H9 (cell line): ENCODE measurements at regions not wholly inside any gene's neighbourhood (a gene's known extent, or its start where the extent isn't known, plus 50 kb on each side); places are given as distances from the start of the nearest gene placed in this dataset.

Experiments
- DNase-seq: peaks from one replicate; pipeline ENCODE4 v3.0.0-alpha.2; 2017
- H2AFZ ChIP-seq: one replicate; pipeline ENCODE4 v1.6.1; 2013; ENCODE audit warnings: mild to moderate bottlenecking, low read length, control low read depth, moderate library complexity
- H2AK5ac ChIP-seq: 2 replicates; pipeline ENCODE4 v1.6.1; 2013; ENCODE audit warnings: low read length, control low read depth, mixed read lengths; ENCODE audit not compliant: insufficient read length
- H2BK120ac ChIP-seq: one replicate; pipeline ENCODE4 v1.6.1; 2013; ENCODE audit warnings: low read depth, mild to moderate bottlenecking, low read length, control low read depth, inconsistent platforms; ENCODE audit not compliant: poor library complexity, severe bottlenecking
- H2BK12ac ChIP-seq: 2 replicates; pipeline ENCODE4 v1.6.1; 2013; ENCODE audit warnings: low read length, control low read depth, mixed read lengths, low read depth; ENCODE audit not compliant: insufficient read length
- H2BK15ac ChIP-seq: 2 replicates; pipeline ENCODE4 v1.6.1; 2013; ENCODE audit warnings: low read depth, low read length, control low read depth
- H2BK20ac ChIP-seq: one replicate; pipeline ENCODE4 v1.6.1; 2013; ENCODE audit warnings: low read depth, mild to moderate bottlenecking, low read length, control low read depth, inconsistent platforms; ENCODE audit not compliant: poor library complexity, severe bottlenecking
- H2BK5ac ChIP-seq: 2 replicates; pipeline ENCODE4 v1.6.1; 2013; ENCODE audit warnings: low read length, control low read depth, mixed read lengths; ENCODE audit not compliant: insufficient read length
- H3K14ac ChIP-seq: 2 replicates; pipeline ENCODE4 v1.6.1; 2013; ENCODE audit warnings: low read length, control low read depth; ENCODE audit not compliant: insufficient read depth
- H3K18ac ChIP-seq: 2 replicates; pipeline ENCODE4 v1.6.1; 2013; ENCODE audit warnings: low read depth, mild to moderate bottlenecking, mixed read lengths, low read length, control low read depth; ENCODE audit not compliant: insufficient read length
- H3K23ac ChIP-seq: 2 replicates; pipeline ENCODE4 v1.6.1; 2013; ENCODE audit warnings: low read length, control low read depth, mixed read lengths, low read depth; ENCODE audit not compliant: insufficient read length
- H3K23me2 ChIP-seq: 2 replicates; pipeline ENCODE4 v1.6.1; 2013; ENCODE audit warnings: low read depth, mild to moderate bottlenecking, mixed read lengths, low read length, control low read depth; ENCODE audit not compliant: insufficient read length, poor library complexity, severe bottlenecking
- H3K27ac ChIP-seq: 2 replicates; pipeline ENCODE4 v1.5.1; 2013; ENCODE audit warnings: low read length, control low read depth, mixed read lengths, low read depth; ENCODE audit not compliant: insufficient read length
- H3K27me3 ChIP-seq: 2 replicates; pipeline ENCODE4 v1.6.1; 2013; ENCODE audit warnings: low read length, control low read depth, inconsistent platforms; ENCODE audit not compliant: insufficient read depth
- H3K4ac ChIP-seq: 2 replicates; pipeline ENCODE4 v1.6.1; 2013; ENCODE audit warnings: low read depth, mild to moderate bottlenecking, control low read depth, inconsistent platforms, low read length, moderate library complexity
- H3K4me1 ChIP-seq: 2 replicates; pipeline ENCODE4 v1.6.1; 2013; ENCODE audit warnings: low read length, control low read depth, inconsistent platforms; ENCODE audit not compliant: insufficient read depth
- H3K4me2 ChIP-seq: 2 replicates; pipeline ENCODE4 v1.6.1; 2013; ENCODE audit warnings: low read length, control low read depth, mixed read lengths; ENCODE audit not compliant: insufficient read length, insufficient read depth
- H3K56ac ChIP-seq: 2 replicates; pipeline ENCODE4 v1.6.1; 2013; ENCODE audit warnings: low read depth, mild to moderate bottlenecking, mixed read lengths, low read length, control low read depth; ENCODE audit not compliant: insufficient read length
- H3K79me1 ChIP-seq: 2 replicates; pipeline ENCODE4 v1.6.1; 2013; ENCODE audit warnings: low read depth, mild to moderate bottlenecking, moderate library complexity, low read length, control low read depth, inconsistent platforms; ENCODE audit not compliant: insufficient read depth, poor library complexity, severe bottlenecking
- H3K79me2 ChIP-seq: 2 replicates; pipeline ENCODE4 v1.6.1; 2013; ENCODE audit warnings: low read length, control low read depth, inconsistent platforms; ENCODE audit not compliant: insufficient read depth
- H3K9ac ChIP-seq: 2 replicates; pipeline ENCODE4 v1.6.1; 2013; ENCODE audit warnings: low read length, control low read depth, mixed read lengths; ENCODE audit not compliant: insufficient read length; ENCODE audit errors: extremely low read depth
- H3K9me3 ChIP-seq: one replicate; pipeline ENCODE4 v1.6.1; 2013; ENCODE audit warnings: low read depth, low read length, inconsistent platforms; ENCODE audit not compliant: control insufficient read depth
- H3T11ph ChIP-seq: one replicate; pipeline ENCODE4 v1.6.1; 2013; ENCODE audit warnings: mild to moderate bottlenecking, low read length, control low read depth, inconsistent platforms
- H4K20me1 ChIP-seq: one replicate; pipeline ENCODE4 v1.6.1; 2013; ENCODE audit not compliant: control insufficient read depth, insufficient read length, insufficient read depth
- H4K5ac ChIP-seq: 2 replicates; pipeline ENCODE4 v1.6.1; 2013; ENCODE audit warnings: low read depth, mild to moderate bottlenecking, mixed read lengths, low read length, control low read depth; ENCODE audit not compliant: insufficient read length
- H4K8ac ChIP-seq: replicated peaks from 2 replicates; pipeline ENCODE4 v1.6.1; 2013; ENCODE audit warnings: low read length, control low read depth, mixed read lengths, low read depth; ENCODE audit not compliant: insufficient read length
- H4K91ac ChIP-seq: 2 replicates; pipeline ENCODE4 v1.6.1; 2013; ENCODE audit warnings: low read depth, mild to moderate bottlenecking, moderate library complexity, mixed read lengths, low read length, control low read depth; ENCODE audit not compliant: insufficient read length
- H3K27ac Mint-ChIP-seq, 3 experiments: 2 replicates in 2 of 3; 3 replicates in 1 of 3; pipeline ENCODE4 v1.8.0; 2020 to 2021; ENCODE audit warnings: mixed read lengths in 3 of 3, mild to moderate bottlenecking in 1 of 3, moderate library complexity in 1 of 3
- H3K27me3 Mint-ChIP-seq: 2 replicates; pipeline ENCODE4 v1.8.0; 2021; ENCODE audit warnings: low read depth, mild to moderate bottlenecking, moderate library complexity, mixed read lengths
- H3K36me3 Mint-ChIP-seq, 3 experiments: 2 replicates in 2 of 3; 3 replicates in 1 of 3; pipeline ENCODE4 v1.8.0; 2020 to 2021; ENCODE audit warnings: low read depth in 3 of 3, mixed read lengths in 3 of 3; ENCODE audit not compliant: insufficient read depth in 1 of 3
- H3K4me1 Mint-ChIP-seq, 2 experiments: 2 replicates each; pipeline ENCODE4 v1.8.0; 2020; ENCODE audit warnings: mixed read lengths in 2 of 2
- H3K4me3 Mint-ChIP-seq, 2 experiments: 2 replicates in 1 of 2; 3 replicates in 1 of 2; pipeline ENCODE4 v1.8.0; 2020 to 2021; ENCODE audit warnings: mild to moderate bottlenecking in 2 of 2, mixed read lengths in 2 of 2, moderate library complexity in 1 of 2
- H3K9me3 Mint-ChIP-seq, 2 experiments: 2 replicates in 1 of 2; 3 replicates in 1 of 2; pipeline ENCODE4 v1.8.0; 2020; ENCODE audit warnings: mild to moderate bottlenecking in 2 of 2, mixed read lengths in 2 of 2, moderate library complexity in 1 of 2
- CTCF ChIP-seq: fragments of 200-600 bp; sonication (generic); conservative IDR thresholded peaks from 3 replicates; pipeline ENCODE4 v1.8.0; 2021; ENCODE audit warnings: antibody characterized with exemption, mild to moderate bottlenecking
- WGBS: extraction: QIAGEN DNeasy Blood & Tissue Kit; methylation state at CpG from one replicate; pipeline ENCODE4 v1.1.7; 2013; ENCODE audit warnings: missing lambda C conversion rate, low lambda C conversion rate, mixed read lengths; ENCODE audit not compliant: insufficient read length; ENCODE audit errors: extremely low coverage; 5-methylcytosine and 5-hydroxymethylcytosine counted together

- H2BK15ac ChIP-seq: no peak overlapping the region
- no peak overlapping the region for H3K14ac ChIP-seq
- H3K9ac ChIP-seq: no peak overlapping the region
- no peak overlapping the region for H3K23ac ChIP-seq
- WGBS: no CpG with 5 or more reads among the region's 5 CpGs
- TF ChIP-seq CTCF: no peak
- H3K18ac ChIP-seq: no peak overlapping the region
- Mint-ChIP-seq H3K36me3 (no peaks in the 10 kb centered on the region), H3K27me3 (no peaks in the 10 kb centered on the region), H3K27ac (no peak overlapping the region; a peak in 2 of 7 replicates), H3K4me3 (peak overlapping the region in 1 of 2 experiments; percentile 30; a peak in 1 of 5 replicates), H3K4me1 (peaks cover 29 to 30% of the 10 kb centered on the region in 2 experiments), H3K9me3 (peaks cover 0 to 2% of the 10 kb centered on the region in 2 experiments; a peak in 1 of 5 replicates)
- H3K79me1 ChIP-seq: no peaks in the 10 kb centered on the region
- no peak overlapping the region for H2AFZ ChIP-seq
- no peak overlapping the region for H4K5ac ChIP-seq
- H3K56ac ChIP-seq: no peak overlapping the region
- H4K20me1 ChIP-seq: no peaks in the 10 kb centered on the region
- H4K91ac ChIP-seq: no peak overlapping the region
- no peak overlapping the region for H2BK20ac ChIP-seq
- no peak overlapping the region for H3K27ac ChIP-seq
- no peaks in the 10 kb centered on the region for H3K9me3 ChIP-seq
- H3K23me2 ChIP-seq: no peaks in the 10 kb centered on the region
- no peak overlapping the region for H2BK5ac ChIP-seq
- no peak overlapping the region for H4K8ac ChIP-seq
- no peak overlapping the region for H2AK5ac ChIP-seq
- H3T11ph ChIP-seq: no peak overlapping the region
- H3K27me3 ChIP-seq: no peaks in the 10 kb centered on the region
- peaks cover 13% of the 10 kb centered on the region; the same call in 1 of the 2 replicates for H3K4me1 ChIP-seq
- H2BK12ac ChIP-seq: no peak overlapping the region
- DNase-seq: peak; percentile 47
- no peak overlapping the region for H3K4me2 ChIP-seq
- H3K4ac ChIP-seq: no peak overlapping the region
- no peaks in the 10 kb centered on the region for H3K79me2 ChIP-seq
- H2BK120ac ChIP-seq: no peak overlapping the region
Measured at GRCh38 chr3:8279886-8280550, 221.6 kb upstream of the LMCD1 start.
